Activated T-cell treated with anti-CD3 and anti-CD28 coated beads, Interleukin-2, amount 50 U/mL, for 48 hours (primary cell): ENCODE measurements at regions not wholly inside any gene's neighbourhood (a gene's known extent, or its start where the extent isn't known, plus 50 kb on each side); places are given as distances from the start of the nearest gene placed in this dataset.
"Not testable (repeated sequence)": the region's sequence is repeated elsewhere in the genome, so short reads cannot be mapped to it uniquely, and the experiment has no call there.

Source experiments
- DNase-seq, 2 experiments: peaks; one replicate each; pipeline ENCODE4 v3.0.0-alpha.2; 2020

DNA sequence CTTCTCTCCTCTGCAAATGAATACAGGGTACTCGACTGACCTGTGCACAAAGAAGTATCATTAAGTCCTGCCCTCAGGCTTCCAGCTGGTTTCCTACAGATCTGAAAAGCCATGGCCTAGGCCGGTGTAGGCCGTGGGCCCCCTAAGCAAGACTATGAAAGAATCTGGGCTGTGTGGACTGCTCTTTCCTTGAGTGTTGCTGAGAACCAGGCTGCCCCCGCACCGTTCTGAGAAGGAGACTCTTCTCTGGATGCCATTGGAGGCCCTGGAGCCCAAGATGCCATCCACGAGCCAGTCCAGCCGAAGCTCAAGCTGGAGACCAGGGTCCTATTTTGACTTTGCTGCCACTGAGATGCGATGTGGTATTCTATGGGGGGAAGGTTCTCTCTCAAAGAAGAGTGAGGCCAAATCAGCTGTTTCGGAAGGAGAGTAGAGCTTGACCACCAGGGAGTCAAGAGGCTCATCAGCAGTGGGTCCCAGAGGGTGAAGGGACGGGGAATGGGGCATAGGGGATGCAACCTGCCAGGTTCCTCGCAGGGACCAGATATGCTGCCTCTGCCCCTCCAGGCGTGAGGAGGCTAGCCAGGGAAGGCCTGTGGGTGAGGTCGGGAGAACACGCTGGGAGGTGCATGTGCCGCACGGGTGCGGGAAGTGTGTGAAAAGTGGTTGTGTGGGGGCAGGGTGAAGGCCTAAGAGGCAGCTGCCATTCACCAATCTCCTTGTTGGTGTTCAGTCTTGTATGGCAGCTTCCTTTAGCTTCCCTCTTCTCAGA is 96.4 kb upstream of the B3GAT1 start:
- DNase-seq: no peak

GRCh38 chr11:134506046-134506445 is 94.0 kb upstream of the B3GAT1 start:
- no peak for DNase-seq

- no peak for DNase-seq
Observed at GRCh38 chr11:134505125-134505524, 93.1 kb upstream of the B3GAT1 start.

GRCh38 chr11:134504146-134504905 is 92.3 kb upstream of the B3GAT1 start:
- no peak for DNase-seq

GRCh38 chr11:134503596-134503995 is 91.6 kb upstream of the B3GAT1 start:
- DNase-seq: no peak

DNA sequence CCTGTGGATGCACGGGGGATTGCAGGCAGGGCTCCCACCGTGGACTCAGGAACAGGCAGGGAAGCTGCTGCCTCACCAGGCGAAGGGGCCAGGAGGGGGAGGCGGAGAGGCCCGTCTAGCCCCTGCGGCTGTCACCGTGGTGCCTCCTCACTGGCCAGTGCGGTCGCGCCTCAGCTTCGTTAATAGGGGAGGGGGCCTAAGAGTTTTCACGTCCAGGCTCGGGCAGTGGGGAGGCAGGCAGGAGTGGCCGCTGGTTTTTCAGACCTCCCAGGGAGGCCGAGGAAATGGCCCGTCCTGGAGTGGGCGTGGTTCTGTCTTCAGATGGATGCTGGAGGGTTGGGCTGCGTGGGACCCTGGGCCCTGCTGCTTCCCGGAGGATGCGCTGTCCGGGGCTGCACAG is 91.1 kb upstream of the B3GAT1 start:
- no peak for DNase-seq

DNA sequence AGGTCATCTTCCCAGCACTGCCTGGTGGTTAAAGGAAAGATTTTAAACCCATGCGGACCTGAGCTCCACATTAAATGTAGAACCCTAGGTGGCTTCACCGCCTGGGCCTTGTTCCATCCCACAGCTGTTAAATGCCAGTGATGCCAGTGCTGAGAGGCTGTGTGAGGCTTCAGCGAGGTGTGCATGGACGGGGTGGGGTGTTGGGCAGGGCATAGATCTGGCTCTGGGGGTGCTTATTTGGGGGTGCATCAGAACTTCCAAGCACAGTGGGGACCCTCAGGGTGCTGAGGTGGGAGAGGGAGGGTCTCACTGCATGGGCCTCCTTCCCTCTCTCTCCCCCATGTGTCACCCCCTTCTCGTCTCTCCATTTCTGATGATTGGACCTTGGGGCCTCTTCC is 90.1 kb upstream of the B3GAT1 start:
- DNase-seq: no peak

DNA sequence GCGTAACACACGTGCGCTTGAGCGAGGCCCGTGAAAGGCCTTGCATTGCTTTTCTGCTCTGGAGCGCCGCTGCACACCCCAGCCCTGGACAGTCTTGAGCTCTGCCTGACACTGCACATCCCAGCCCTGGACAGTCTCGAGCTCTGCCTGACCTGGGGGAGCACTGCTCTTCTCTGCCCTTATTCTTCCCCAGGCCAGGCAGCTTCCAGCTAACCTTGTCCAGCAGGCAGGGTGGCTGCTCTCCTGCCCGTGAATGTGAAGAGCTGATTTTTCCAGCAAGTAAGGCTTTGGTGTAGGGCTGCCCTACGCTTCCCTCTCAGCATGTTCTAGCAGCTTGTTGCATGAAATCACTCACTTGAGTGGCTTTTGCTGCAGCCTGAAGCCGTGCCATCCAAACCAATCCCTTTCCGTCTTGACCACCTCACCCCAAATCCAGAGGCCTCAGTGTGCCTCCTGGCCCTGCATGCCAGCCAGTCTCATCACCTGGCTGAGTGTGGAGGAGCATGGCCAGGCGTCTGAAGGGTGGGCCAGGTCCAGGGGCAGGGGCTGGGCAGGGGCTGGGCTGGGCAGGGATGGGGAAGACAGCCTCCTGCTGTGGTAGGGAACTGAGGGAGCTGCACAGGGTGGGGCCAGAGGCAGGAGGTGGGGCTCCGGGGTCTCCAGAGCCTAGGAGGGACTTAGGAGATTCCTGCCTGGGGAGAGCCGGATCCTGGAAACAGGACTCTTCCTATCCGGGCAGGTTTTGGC is 89.5 kb upstream of the B3GAT1 start:
- no peak for DNase-seq

DNA sequence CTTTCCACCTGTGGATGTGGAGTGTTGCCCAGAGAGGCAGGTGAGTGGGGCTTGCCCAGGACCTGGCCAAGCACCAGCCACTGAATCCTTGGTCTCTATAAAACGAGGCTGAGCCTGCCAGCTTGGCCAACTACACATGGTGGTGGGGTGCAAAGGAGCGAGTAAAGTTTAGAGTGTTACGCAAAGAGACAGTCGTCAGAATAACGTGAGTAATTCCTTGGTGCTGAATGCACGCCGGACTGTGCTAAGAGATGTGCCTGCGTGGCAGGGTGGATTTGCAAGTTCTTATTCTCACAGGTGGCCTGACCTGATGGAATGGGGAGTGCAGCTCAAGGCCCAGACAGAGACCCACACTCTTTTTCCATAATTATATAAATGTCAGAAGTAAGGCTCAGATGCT is 88.6 kb upstream of the B3GAT1 start:
- DNase-seq: no peak

GRCh38 chr11:134499990-134500389 is 87.9 kb upstream of the B3GAT1 start:
- no peak for DNase-seq

DNA sequence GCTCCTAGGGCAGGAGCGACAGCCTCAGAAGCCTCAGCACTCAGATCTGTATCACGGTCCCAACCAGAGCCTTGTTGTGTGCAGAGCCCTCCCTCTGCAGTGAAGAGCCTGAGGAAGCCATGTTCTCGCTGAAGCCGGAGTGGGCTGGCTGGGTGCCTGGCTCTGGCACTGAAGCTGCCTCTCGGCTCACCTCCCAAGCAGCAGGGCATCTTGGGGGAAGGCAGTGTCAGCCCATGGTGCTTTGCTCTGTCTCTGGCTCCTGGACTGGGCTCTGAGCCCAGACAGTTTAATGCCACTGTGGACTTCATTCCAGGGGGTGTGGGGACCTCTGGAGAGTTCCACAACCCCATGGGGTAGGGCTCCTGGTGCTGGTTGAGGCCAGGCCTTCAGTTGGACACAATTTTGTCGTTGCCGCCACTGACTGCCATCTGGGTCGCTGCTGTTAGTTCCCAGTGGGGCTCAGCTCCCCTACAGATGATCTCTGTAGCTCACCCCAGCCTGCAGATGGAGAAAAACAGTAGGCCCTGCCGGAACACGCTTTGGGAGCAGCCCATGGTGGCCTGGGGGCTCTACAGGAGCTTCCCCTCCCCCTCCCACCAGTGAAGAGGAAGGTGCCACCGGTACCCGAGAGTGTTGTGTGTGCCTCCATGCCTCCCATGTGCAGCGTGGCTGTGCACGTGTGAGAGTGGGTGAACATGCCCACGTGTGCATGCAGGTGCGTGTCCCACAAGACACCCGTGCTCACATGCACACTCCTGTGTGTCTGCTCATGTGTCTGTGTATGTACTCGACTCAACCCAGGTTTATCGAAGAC is 86.5 kb upstream of the B3GAT1 start:
- no peak for DNase-seq

DNA sequence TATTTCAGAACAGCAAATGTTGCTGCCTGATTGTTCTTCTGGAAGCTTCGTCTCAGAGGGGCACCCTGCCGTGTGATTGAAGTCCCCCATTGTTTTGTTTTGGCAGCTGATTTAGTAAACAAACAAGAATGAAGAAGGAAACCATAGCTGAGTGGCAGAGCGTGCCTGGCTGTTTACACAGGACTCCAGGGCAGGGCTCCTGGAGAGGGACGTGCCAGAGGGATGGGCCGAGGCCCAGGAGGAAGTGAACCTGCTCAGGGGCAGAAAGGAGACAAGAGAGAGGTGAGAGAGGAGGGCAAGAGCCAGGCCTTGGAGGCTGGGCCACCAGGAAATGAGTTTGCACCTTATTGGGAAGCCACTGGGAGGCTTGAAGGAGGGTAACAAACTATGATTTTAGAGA is 85.5 kb upstream of the B3GAT1 start:
- no peak for DNase-seq

- not testable (repeated sequence) for DNase-seq
Observed at GRCh38 chr11:134496058-134496457, 84.0 kb upstream of the B3GAT1 start.

- DNase-seq: not testable (repeated sequence)
Observed at GRCh38 chr11:134494395-134494794, 82.4 kb upstream of the B3GAT1 start.

- not testable (repeated sequence) for DNase-seq
Observed at GRCh38 chr11:134492411-134492810, 80.4 kb upstream of the B3GAT1 start.

DNA sequence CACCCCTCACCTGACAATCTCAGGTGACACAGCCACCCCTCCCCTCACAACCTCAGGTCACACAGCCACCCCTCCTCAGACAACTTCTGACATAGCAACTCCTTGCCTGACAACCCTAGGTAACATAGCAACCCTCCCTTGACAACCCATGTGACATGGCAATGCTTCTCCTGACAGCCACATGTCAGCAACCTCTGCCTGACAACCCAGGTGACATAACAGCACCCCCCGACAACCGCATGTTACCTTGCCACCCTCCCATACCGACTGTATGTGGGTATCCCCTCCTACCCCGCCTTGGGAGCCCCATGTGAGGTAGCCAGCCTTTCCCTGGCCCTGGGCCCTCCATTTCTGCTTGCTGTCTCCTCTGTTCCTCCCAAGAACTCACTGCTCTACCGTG is 77.7 kb upstream of the B3GAT1 start:
- no peak for DNase-seq

DNA sequence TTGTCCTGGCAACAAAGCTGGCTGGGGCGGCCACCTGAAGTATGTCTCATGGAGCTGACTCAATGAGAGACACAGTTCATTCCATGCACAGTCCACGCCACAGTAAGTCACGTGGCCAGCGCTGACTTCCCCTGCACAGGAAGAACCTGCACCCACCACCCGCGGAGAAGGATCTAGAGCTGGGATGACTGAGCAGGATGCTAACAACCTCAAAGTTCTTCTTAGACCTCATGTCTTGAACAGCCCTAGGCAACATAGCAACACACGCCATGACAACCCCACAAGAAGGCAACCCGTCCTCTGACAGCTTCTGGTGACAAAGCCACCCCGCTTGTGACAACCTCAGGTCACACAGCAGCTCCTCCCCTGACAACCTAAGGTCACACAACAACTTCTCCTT is 76.9 kb upstream of the B3GAT1 start:
- DNase-seq: no peak

- no peak for DNase-seq
Observed at GRCh38 chr11:134488512-134488911, 76.5 kb upstream of the B3GAT1 start.

GRCh38 chr11:134487696-134488095 is 75.7 kb upstream of the B3GAT1 start:
- DNase-seq: no peak

DNA sequence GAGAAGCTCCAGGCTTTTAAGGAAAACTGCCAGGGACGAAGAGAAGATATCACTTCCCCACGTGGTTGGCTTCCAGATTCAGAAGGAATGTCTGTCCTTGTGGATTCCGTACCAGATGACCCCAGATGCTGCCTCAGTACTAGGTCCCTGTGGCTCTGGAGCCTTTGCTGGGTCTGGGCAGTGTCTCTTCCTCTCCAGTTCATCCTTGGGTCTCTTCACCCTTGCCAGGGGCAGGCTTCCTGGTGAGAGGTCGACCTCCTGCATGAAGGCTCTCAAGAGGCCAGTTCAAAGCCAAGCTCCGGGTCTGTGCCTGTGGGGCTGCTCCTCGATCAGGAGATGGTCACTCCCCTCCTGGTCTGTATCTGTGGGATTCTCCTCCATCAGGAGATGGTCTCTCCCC is 74.7 kb upstream of the B3GAT1 start:
- DNase-seq: no peak

GRCh38 chr11:134486106-134486505 is 74.1 kb upstream of the B3GAT1 start:
- no peak for DNase-seq

GRCh38 chr11:134485316-134485715 is 73.3 kb upstream of the B3GAT1 start:
- DNase-seq: no peak

DNA sequence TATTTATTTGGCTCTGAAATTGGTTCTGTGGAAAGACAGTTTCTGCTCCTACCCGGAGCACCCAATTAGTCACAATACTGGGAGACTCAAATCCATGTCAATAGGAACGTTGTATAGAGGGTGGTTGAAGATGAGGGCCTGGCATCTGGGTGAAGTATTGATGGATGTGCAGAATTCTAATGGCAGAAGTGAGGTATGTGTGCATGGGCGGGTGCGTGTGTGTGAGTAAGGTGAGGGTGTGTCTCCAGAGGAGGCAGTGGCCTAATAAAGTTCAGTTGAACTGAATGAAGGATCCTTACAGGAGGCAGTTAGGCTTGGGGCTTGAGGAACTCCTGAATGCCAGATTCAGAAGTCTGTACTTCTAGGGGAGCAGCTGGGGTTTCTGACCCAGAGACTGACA is 71.8 kb upstream of the B3GAT1 start:
- DNase-seq: no peak
